Fibroblast of skin of right biceps (primary cell): ENCODE measurements at regions not wholly inside any gene's neighbourhood (a gene's known extent, or its start where the extent isn't known, plus 50 kb on each side); places are given as distances from the start of the nearest gene placed in this dataset.
"Not testable (repeated sequence)": the region's sequence is repeated elsewhere in the genome, so short reads cannot be mapped to it uniquely, and the experiment has no call there.

ENCODE experiments used
- DNase-seq: peaks from one replicate; pipeline ENCODE4 v3.0.0-alpha.2; 2013

DNA sequence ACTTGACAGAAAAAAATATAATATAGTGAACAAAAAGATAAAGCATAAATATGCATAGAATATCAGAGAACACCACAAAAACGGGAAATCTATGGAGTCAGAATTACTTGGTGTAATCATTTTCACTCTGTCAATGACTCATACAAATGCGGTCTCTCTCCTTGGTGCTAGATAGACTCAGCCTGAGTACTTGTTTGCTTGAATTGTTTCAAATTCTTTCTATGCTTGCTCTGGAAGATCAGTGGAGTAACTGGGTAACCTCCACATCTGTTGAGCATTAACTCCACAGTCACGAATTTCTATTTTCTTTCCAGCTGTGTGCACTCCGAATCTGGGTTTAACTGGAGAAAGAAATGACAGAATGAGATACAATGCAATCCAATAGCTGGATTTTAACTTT lies 760.4 kb downstream of the ZPLD1 start:
- peak; percentile 30 for DNase-seq

DNA sequence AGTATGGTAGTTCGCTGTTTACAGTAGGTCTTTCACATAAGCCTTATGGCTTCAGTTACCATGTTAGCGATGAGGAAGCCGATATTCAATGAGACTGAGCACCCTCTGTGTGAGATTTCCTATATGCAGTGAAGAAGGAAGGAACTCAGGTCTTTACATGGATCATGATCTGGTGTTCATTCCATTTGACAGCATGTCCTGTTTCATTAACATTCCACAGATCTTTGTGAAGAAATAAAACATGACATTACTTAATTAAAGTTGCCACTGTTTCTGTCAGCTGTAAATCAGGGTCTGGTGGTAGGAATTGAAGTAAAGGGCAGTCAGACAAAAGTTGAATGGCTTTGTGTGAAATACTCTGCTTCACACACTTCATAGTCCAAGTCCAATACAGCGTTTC lies 768.6 kb downstream of the ZPLD1 start:
- DNase-seq = no peak

DNA sequence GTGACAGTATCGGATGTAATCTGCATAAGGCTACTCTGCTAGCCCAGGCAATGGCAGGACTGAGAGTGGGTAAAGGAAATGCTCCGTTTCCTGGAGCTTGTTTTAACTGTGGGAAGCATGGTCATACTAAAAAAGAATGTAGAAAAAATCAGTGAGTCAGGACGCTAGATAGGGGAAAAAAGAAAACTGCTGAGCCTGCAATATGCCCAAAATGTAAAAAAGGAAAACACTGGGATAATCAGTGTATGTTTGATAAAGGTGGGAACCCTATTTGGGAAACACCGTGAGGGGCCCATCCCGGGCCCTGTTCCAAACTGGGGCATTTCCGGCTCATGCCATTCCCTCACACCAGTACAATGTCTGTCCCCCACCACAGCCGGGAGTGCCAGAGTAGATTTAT lies 775.8 kb downstream of the ZPLD1 start:
- no peak for DNase-seq

DNA sequence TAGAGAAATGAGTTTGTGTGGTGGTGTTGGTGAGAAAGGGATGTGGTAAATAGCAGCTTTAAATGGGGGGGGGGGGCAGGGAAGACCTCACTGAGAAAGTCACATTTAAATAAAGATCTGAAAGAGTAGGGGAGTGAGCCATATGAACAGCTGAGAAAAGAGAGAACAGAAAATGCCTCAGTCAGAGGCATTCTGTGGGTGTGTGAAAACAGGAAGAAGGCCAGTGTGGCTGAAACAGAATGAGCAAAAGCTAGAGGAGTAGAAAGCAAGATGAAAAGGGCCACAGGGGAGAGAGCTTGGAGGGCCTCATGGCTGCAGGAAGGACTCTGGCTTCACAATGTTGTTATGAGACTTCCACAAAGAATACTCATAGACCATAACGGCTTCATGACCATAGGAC lies 783.3 kb downstream of the ZPLD1 start:
- DNase-seq = no peak

DNA sequence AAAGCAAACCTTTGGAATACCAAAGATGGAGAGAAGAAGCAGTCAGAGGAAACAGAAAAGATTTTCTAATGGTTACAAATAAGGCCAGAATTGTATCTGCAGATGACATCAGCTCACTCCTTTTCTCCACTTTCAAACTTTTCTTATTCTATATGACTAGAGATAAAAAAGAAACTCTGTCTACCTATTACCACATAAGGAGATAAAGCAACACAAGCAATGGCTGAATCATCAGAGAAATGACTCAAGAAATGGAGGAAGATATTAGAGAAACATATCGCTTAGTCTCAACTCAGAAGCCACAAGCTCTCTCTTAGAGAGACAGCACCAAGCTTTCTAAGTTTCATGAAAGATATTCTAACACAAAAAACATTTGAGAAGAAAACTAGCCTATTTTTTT lies 784.0 kb downstream of the ZPLD1 start:
- DNase-seq = peak; percentile 14

DNA sequence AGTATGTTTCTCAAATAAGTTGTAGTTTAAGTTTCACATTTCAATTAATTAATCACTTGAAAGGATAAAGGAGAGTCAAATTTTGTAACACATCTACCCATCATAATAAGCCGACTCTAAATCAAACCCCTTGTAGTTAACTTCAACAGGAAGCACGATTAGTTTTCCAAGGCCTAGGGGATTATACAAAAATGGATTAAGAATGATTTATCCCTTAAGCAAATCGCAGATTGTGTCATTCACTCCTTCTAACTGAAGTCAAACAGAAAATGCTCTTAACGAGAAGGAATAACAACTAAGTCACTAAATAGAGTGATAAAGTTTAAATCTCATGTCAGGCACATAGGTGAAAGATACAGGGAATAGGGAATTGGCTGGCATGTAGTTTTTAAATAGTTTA lies 792.8 kb downstream of the ZPLD1 start:
- no peak for DNase-seq

DNA sequence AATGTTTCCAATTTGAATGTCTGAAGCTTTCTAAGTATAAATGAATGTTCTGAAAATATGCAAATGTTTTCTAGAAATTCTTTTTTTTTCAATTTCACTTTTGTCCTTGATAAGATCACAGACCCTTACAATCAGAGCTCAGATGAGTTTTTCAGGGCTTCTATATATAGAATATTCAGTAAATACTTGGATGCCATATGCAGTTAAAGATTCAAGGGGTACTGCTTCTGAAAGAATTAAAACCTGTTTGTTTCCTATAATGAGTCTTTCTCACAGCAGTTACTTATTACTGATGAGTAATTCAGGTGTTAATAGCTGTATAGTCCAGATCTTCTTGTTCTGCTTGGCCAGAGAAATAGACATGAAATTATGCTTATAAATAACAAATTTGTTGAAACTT lies 812.6 kb downstream of the ZPLD1 start:
- DNase-seq = no peak

DNA sequence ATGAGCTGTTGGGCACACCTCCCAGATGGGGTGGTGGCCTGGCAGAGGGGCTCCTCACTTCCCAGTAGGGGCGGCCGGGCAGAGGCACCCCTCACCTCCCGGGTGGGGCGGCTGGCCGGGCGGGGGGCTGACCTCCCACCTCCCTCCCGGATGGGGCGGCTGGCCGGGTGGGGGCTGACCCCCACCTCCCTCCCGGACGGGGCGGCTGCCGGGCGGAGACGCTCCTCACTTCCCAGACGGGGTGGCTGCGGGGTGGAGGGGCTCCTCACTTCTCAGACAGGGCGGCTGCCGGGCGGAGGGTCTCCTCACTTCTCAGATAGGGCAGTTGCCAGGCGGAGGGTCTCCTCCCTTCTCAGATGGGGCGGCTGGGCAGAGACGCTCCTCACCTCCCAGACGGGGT lies 820.0 kb downstream of the ZPLD1 start:
- DNase-seq = not testable (repeated sequence)

DNA sequence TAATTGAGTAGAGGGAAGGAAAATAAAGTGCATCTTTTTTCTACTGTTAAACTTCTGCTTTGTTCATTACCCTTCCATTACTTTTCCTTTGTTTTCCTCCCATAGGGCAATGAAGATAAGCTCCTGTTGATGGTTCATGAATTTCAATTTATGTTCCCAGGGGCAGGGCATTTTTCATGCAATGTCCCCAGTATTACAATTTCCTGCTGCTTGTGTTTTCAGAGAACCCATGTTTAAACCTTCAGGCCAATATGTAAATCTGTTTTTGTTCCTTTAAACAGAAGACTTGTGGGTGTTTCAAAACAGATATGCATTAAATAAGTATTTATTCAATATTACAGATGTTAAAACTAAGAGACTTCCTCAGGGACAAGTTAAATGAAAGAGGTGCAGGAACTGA lies 834.5 kb downstream of the ZPLD1 start:
- DNase-seq = no peak

DNA sequence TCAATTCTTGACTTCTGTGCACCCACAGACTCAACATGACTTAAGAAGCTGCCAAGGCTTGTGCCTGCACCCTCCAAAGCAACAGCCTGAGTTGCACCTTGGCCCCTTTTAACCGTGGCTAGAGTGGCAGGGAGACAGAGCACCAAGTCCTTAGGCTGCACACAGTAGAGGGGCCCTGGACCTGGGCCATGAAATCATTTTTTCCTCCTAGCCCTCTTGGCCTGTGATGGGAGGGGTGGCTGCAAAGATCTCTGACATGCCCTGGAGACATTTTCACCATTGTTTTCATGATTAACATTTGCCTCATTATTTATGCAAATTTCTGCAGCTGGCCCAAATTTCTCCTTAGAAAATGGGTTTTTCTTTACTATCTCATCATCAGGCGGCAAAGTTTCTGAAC lies 836.8 kb downstream of the ZPLD1 start:
- no peak for DNase-seq

DNA sequence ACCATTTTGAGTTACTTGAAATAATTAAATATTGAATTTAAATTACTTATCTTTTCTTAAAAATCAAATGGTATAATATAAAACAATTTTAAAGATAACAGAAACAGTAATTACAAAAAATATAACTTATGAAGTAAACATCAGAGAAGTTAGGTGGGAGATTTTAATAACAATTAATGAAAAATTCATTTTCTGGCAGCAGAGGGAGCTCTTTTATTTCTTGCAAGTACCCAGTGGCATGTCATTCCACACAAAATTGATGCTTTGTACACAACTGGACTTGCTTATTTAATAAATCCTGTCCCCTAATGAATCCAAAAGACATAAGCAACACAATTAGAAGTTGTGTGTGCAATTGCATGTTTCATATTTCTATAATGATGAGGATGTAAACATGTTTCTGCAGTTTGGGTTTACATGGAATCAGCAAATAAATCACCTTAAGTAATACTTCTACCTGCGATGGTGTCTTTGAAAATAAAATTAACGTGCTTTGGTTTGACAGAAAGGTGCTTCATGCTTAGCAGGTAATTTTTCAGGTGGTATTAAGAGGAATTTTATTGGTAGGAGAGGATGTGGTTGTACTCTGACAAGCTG lies 861.3 kb downstream of the ZPLD1 start:
- DNase-seq = peak; percentile 27

DNA sequence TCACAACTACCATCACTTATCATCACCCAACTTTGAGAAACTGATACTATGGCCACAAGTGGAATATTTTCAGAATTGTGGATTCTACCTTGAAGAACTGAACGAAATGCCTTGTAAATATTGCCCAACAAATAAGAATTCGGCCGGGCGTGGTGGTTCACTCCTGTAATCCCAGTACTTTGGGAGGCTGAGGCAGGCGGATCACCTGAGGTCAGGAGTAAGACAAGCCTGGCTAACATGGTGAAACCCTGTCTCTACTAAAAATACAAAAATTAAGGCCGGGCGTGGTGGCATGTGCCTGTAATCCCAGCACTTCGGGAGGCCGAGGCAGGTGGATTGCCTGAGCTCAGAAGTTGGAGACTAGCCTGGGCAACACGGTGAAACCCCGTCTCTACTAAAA lies 862.7 kb downstream of the ZPLD1 start:
- not testable (repeated sequence) for DNase-seq

DNA sequence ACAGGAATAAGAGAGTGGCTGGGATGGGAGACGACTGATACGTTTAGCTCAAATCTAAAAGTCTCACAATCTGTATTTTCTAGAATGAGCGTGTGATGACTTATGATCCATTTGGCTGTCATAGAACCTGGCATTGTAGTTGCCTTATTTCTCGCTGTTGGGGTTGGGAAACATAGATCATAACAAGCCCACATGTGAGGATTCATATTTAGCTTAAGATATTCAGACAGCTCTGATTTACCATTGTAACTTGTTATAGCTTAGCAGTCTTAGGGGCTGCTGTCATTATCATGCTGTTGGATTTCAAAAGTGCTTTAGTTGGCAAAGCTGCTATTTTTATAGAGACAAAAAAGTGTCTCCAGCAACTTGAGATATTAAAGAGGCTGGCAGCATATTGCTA lies 871.3 kb downstream of the ZPLD1 start:
- no peak for DNase-seq

DNA sequence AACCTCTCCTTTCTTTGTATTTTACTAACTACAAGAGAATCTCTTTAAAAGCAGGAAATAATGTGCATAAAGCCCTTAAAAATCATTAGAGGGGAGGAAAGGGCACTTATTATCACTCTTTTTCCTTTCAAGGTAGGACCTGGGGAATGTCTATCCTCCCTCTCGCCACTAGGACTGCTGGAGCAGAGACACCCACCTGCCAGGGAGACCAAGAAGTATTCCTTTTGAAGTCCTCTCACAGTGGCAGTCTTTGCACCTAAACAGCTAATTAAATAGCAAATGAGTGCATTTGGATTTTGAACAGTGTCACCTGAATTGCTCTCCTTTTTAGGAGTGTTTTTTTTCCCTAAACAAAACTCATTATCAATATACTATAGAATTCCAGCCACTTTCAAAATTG lies 874.1 kb downstream of the ZPLD1 start:
- no peak for DNase-seq

DNA sequence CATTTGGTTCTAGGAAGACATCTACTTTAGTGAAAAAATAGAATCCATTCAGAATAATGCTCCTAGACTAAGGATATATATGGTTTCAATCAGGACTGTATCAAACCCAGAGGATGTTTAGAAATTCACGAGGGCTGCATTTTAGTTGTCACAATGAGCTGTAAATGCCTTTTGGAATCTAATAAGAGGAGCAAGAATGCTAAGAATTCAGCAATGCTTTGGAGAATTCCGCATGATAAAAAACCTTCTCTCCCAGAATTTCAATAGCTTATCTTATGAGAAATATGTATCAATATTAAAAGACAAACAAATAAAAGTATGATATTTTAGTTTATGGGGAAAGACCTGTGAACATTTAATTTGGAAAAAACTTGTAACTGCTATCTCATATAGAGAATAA lies 885.1 kb downstream of the ZPLD1 start:
- DNase-seq = peak; percentile 24

DNA sequence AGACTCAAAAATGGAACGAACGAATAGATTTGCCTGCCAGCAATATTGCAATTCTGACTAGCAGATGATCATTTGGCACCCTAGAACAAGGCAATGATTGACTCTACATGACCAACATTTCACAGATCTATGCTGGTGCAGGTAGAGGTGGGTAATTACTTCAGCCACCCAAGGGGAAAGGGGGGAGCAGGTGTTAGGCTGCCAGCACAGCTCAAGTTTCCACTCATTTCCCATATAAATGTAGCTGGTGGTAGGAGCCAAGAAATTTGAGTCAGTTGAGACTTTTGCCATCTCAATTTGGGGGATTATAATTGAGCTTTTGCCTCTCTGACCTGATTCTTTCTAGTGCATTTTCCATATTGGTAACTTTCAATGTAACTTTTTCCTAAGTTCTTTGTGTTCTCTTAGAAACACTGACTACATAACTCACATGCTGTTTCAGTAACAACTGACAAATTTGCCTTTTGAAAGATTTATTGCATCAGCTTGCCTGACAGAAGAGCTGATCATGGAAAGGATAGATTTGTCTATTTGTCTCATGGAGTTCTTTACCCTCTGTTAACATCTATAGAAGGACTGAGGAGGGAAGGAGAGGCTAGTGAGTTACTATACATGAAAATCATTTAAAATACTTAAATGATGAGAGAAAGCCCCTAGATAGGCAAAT lies 902.5 kb downstream of the ZPLD1 start:
- DNase-seq = no peak

DNA sequence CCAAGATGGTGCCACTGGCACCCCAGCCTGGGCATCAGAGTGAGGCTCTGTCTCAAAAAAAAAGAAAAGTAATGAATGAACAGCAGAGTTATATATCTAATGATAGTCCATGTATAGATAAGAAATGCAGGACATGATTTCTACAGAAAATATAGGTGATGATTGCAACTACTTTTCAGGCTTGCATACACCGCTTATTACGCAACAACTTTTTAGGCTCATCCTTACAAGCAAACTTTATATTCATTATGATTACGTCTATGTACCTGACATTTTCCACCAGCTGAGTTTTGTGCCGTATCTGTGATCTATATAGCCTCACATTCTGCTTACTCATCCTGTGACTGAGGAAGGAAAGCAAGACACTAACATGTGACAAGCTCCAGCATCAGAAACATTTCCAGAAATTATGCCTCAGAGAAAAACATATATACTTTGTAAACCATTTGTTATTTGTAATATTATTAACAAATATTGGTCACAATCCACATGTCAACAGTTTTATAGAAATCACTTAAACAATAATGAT lies 906.3 kb downstream of the ZPLD1 start:
- DNase-seq = no peak

DNA sequence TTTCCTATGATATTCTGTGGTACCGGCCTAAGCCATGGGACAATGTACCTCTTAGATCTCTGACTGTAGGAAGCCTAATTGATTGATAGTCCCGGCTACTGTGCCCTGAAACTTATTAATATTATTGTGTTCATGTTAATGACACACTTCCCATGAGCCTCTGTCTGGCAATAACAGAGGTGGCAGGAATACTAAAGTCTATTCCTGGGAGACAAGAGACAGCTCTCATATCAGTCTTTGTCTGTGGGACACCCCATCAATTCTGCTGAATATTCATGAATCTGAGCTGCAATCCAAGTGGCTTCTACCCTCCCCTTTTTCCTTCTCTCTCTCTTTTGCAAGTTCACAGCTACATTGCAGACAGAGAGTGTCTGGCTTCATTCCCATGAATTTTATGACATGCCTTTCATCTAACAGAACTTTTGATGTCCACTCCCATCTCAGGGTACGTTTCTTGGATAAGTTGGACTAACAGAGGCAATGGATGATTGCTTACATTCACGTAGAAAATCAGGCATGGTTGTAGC lies 907.5 kb downstream of the ZPLD1 start:
- DNase-seq = no peak

DNA sequence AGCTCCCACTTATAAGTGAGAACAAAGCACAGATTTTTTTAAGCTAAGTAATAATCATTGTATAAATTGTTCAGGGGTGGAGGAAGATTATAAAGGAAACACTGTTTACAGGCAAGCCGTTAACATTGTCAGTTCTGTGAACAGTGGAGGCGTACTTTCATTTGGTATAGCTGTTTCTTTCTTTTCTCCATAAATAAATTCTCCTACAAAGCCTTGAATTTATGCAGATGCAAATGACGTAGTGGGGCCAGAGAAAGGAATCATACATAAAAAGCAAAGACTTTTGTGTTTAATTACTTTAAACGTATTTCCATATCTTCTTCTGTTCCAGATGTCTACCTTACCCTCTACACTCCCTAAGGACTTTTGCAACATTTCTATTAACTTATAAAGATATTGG lies 914.9 kb downstream of the ZPLD1 start:
- no peak for DNase-seq

DNA sequence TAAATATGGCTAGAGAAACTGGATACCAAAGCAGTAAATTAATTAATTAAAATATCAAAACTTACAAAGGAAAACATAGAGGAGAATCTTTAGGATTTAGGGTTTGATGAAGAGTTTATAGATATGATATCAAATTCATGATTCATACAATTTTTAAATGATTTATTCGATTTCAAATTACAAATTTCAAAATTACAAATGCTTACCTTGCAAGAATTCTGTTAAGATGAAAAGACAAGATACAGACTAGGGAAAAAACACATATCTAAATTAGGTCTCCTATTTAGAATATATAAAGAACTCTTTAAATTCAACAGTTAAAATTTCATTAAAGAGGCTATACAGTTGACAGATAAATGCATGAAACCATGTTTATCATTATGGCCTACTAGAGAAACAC lies 930.7 kb downstream of the ZPLD1 start:
- DNase-seq = no peak

DNA sequence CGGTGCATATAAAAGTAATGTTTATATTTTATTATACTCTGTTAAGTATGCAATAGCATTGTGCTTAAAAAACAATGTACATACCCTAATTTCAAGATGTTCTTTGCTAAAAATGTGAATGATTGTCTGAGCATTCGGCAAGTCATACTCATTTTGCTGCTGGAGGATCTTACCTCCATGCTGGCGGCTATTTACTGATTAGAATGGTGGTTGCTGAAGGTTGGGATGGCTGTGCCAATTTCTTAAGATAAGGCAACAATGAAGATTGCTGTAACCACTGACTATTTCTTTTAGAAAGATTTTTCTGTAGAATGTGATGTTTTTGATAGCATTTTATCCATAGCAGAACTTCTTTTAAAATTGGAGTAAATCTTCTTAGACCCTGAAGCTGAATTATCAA lies 932.7 kb downstream of the ZPLD1 start:
- no peak for DNase-seq

DNA sequence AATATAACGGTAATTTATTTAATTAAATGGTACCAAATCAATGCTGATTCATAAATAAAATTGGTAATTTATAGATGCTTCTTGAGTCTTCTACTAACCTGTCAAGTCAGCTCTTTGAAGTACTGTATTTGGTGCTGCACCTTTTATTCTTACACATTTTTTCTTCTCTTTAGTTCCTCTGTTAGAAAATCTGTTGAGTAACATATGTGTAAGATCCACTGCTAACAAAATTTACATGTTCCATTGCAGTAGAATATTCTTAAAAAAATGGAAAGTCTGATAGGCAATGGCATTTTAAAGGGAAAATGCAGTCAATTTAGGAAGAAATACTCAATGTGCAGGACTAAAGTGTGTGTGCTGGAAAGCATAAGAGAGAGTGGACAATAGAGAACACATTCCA lies 936.6 kb downstream of the ZPLD1 start:
- DNase-seq = no peak

DNA sequence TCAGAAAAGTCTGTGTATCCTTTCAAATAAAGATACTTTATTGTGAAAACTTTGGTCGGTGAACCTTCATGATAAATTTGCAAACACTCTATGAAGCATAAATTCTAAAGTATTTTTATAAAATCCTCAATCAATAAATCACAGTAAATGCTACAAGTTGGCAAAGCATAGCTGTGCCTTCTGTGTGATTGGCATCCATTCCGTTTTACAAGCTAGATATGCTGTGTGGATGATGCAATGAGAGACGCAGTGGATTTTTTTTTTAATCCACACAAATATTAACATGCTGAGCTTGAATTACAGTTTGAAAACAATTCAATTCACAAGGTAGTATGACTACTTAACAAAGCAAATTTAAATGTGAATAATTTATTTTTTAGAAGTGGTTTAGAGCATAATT lies 937.2 kb downstream of the ZPLD1 start:
- no peak for DNase-seq

DNA sequence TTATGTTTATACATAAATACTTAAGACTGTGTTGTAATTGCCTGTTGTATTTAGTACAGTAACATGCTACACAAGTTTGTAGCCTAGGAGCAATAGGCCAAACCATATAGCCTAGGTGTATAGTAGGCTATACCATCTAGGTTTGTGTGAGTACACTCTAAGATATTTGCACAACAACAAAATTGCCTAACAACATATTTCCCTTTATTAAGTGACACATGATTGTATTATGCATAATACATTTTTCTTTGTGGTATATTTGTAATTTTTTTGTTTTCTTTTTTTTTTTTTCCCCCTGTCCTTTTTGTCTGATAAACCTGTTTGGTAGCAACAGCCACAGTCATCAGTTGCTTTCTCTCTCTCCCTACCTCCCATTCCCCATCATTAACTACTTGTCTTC lies 945.6 kb downstream of the ZPLD1 start:
- DNase-seq = no peak
